Natural killer cell (primary cell): ENCODE measurements at regions not wholly inside any gene's neighbourhood (a gene's known extent, or its start where the extent isn't known, plus 50 kb on each side); places are given as distances from the start of the nearest gene placed in this dataset.

ENCODE experiments used
- ATAC-seq, 3 donors: fragments of 150-1000 bp in 2 of 3; fragments of 200-7000 bp in 1 of 3; cut with Tn5 transposase; 1 replicate in 1 of 3; 2 replicates in 2 of 3; pipeline ENCODE4 v1.10.0; 2021; ENCODE audit warnings: mild to moderate bottlenecking in 2 of 3, moderate library complexity in 2 of 3
- DNase-seq, 2 donors: peaks; one replicate each; pipeline versions ENCODE4 v3.0.0 to v3.0.0-alpha.2; 2013 to 2021; ENCODE audit warnings: mixed read lengths in 1 of 2
- H3K27ac ChIP-seq: one replicate; pipeline ENCODE4 v1.5.1; 2013; ENCODE audit warnings: mild to moderate bottlenecking, low read length
- H3K27me3 ChIP-seq: one replicate; pipeline ENCODE4 v1.6.1; 2013; ENCODE audit warnings: low read length; ENCODE audit not compliant: control insufficient read depth, insufficient read depth
- H3K36me3 ChIP-seq: one replicate; pipeline ENCODE4 v1.6.1; 2013; ENCODE audit warnings: low read length; ENCODE audit not compliant: control insufficient read depth, insufficient read depth
- H3K4me1 ChIP-seq: one replicate; pipeline ENCODE4 v1.6.1; 2013; ENCODE audit warnings: low read length; ENCODE audit not compliant: control insufficient read depth, insufficient read depth
- H3K4me3 ChIP-seq: one replicate; pipeline ENCODE4 v1.5.1; 2013; ENCODE audit warnings: low read length
- H3K9me3 ChIP-seq: one replicate; pipeline ENCODE4 v1.6.1; 2013; ENCODE audit warnings: low read length; ENCODE audit not compliant: control insufficient read depth, insufficient read depth
- H3K27ac Mint-ChIP-seq, 2 donors: one replicate each; pipeline ENCODE4 v1.8.0; 2022; ENCODE audit warnings: mild to moderate bottlenecking in 2 of 2, mixed read lengths in 2 of 2, moderate library complexity in 1 of 2
- H3K27me3 Mint-ChIP-seq, 2 donors: one replicate each; pipeline ENCODE4 v1.8.0; 2022; ENCODE audit warnings: low read depth in 2 of 2, mixed read lengths in 2 of 2
- H3K36me3 Mint-ChIP-seq: one replicate; pipeline ENCODE4 v1.8.0; 2022; ENCODE audit warnings: mixed read lengths
- H3K4me1 Mint-ChIP-seq, 2 donors: one replicate each; pipeline ENCODE4 v1.8.0; 2022; ENCODE audit warnings: mixed read lengths in 2 of 2
- H3K4me3 Mint-ChIP-seq: one replicate; pipeline ENCODE4 v1.8.0; 2022; ENCODE audit warnings: mild to moderate bottlenecking, moderate library complexity, mixed read lengths
- H3K9me3 Mint-ChIP-seq, 2 donors: one replicate each; pipeline ENCODE4 v1.8.0; 2022; ENCODE audit warnings: mixed read lengths in 2 of 2
- WGBS: methylation state at CpG from one replicate; pipeline ENCODE4 v1.1.7; 2013; ENCODE audit warnings: missing lambda C conversion rate; ENCODE audit not compliant: insufficient coverage; 5-methylcytosine and 5-hydroxymethylcytosine counted together
- intact Hi-C: fragments of 100-400 bp; cut with micrococcal nuclease; formaldehyde crosslinking; loops from one replicate; pipeline ENCODE4 v1.14.2; 2022
- TF ChIP-seq, protein P1 (sequence below): fragments of 200-600 bp; IDR thresholded peaks from one replicate; pipeline ENCODE4 v1.8.0; 2022; ENCODE audit warnings: antibody characterized with exemption

DNA sequence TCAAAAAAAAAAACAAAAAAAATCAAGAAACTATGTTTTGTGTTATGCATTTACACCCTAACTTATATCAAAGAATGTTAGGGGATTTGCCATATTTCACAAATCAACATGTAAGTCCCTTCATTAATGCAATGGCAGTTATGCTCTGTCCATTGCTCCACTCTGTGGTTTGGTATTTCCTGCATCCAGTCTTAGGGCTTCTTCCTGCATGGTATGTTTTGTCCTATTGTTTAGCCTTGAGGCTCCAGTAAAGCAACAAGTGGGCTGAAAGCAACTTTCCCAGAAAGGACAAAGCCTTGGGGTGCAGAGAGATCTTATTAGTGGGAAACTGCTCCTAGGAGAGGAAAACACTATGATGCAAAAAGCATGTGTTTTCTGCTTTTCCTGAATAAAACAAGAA is 474.1 kb downstream of the IRS1 start:
- TF ChIP-seq, protein P1, sequence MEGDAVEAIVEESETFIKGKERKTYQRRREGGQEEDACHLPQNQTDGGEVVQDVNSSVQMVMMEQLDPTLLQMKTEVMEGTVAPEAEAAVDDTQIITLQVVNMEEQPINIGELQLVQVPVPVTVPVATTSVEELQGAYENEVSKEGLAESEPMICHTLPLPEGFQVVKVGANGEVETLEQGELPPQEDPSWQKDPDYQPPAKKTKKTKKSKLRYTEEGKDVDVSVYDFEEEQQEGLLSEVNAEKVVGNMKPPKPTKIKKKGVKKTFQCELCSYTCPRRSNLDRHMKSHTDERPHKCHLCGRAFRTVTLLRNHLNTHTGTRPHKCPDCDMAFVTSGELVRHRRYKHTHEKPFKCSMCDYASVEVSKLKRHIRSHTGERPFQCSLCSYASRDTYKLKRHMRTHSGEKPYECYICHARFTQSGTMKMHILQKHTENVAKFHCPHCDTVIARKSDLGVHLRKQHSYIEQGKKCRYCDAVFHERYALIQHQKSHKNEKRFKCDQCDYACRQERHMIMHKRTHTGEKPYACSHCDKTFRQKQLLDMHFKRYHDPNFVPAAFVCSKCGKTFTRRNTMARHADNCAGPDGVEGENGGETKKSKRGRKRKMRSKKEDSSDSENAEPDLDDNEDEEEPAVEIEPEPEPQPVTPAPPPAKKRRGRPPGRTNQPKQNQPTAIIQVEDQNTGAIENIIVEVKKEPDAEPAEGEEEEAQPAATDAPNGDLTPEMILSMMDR = no peak
- ATAC-seq (no peak), DNase-seq (no peak)
- intact Hi-C loops = no loop called here
- H3K4me1 ChIP-seq = no peaks in the 10 kb centered on the region
- no peaks in the 10 kb centered on the region for H3K27me3 Mint-ChIP-seq
- H3K27ac ChIP-seq = no peak overlapping the region
- no peaks in the 10 kb centered on the region for H3K36me3 Mint-ChIP-seq
- no peak overlapping the region for H3K27ac Mint-ChIP-seq
- no peaks in the 10 kb centered on the region for H3K27me3 ChIP-seq
- H3K9me3 ChIP-seq = no peaks in the 10 kb centered on the region
- H3K4me3 ChIP-seq = no peak overlapping the region
- H3K4me3 Mint-ChIP-seq = no peak overlapping the region
- H3K36me3 ChIP-seq = no peaks in the 10 kb centered on the region
- no peaks in the 10 kb centered on the region for H3K4me1 Mint-ChIP-seq
- peaks cover 0 to 2% of the 10 kb centered on the region in 2 donors for H3K9me3 Mint-ChIP-seq

GRCh38 chr2:226320076-226320948 is 479.3 kb downstream of the IRS1 start:
- H3K27me3 ChIP-seq = no peaks in the 10 kb centered on the region
- no peak overlapping the region for H3K4me3 ChIP-seq
- H3K27ac ChIP-seq = no peak overlapping the region
- ATAC-seq = no peak
- no peaks in the 10 kb centered on the region for H3K9me3 ChIP-seq
- Mint-ChIP-seq H3K27me3 (no peaks in the 10 kb centered on the region), H3K27ac (no peak overlapping the region), H3K4me3 (no peak overlapping the region), H3K36me3 (no peaks in the 10 kb centered on the region), H3K4me1 (no peaks in the 10 kb centered on the region), H3K9me3 (peaks cover 0 to 6% of the 10 kb centered on the region in 2 donors)
- DNase-seq = no peak
- WGBS = 95% methylated on average over 6 of the region's 6 CpGs
- no peaks in the 10 kb centered on the region for H3K4me1 ChIP-seq
- H3K36me3 ChIP-seq = no peaks in the 10 kb centered on the region
- intact Hi-C loops = no loop called here
- TF ChIP-seq, protein P1 = no peak

DNA sequence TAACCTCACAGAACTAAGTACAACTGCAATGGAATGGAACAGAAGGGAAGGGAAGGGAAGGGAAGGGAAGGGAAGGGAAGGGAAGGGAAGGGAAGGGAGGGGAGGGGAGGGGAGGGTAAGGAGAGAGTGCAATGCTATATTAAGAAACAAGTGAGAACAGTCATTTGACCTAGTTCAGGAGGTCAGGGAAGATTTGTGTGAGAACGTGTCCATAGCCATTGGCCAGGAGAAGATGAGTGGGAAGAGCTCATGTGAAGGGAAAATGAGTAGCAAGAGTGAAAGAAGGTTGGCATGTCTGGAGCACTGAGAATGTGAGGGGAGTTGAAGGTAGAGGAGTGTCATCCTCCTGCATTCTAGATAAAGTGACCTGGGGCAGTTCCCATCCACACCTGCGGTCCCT is 481.6 kb downstream of the IRS1 start:
- no peaks in the 10 kb centered on the region for H3K36me3 ChIP-seq
- Mint-ChIP-seq H3K27ac (no peak overlapping the region), H3K27me3 (no peaks in the 10 kb centered on the region), H3K9me3 (peaks cover 0 to 6% of the 10 kb centered on the region in 2 donors), H3K4me3 (no peak overlapping the region), H3K36me3 (no peaks in the 10 kb centered on the region), H3K4me1 (no peaks in the 10 kb centered on the region)
- H3K4me1 ChIP-seq = no peaks in the 10 kb centered on the region
- H3K27ac ChIP-seq = no peak overlapping the region
- intact Hi-C loops = no loop called here
- 78% methylated on average over 1 of the region's 2 CpGs for WGBS
- no peaks in the 10 kb centered on the region for H3K9me3 ChIP-seq
- no peak overlapping the region for H3K4me3 ChIP-seq
- no peaks in the 10 kb centered on the region for H3K27me3 ChIP-seq
- TF ChIP-seq, protein P1 = no peak
- DNase-seq = no peak
- ATAC-seq = no peak

GRCh38 chr2:226313060-226313459 is 486.6 kb downstream of the IRS1 start:
- H3K9me3 ChIP-seq = no peaks in the 10 kb centered on the region
- Mint-ChIP-seq H3K9me3 (peaks cover 0 to 6% of the 10 kb centered on the region in 2 donors), H3K27ac (no peak overlapping the region), H3K4me3 (no peak overlapping the region), H3K36me3 (no peaks in the 10 kb centered on the region), H3K4me1 (no peaks in the 10 kb centered on the region), H3K27me3 (no peaks in the 10 kb centered on the region)
- ATAC-seq (no peak), DNase-seq (no peak)
- H3K27ac ChIP-seq = no peak overlapping the region
- H3K27me3 ChIP-seq = no peaks in the 10 kb centered on the region
- H3K4me3 ChIP-seq = no peak overlapping the region
- H3K36me3 ChIP-seq = no peaks in the 10 kb centered on the region
- TF ChIP-seq, protein P1 = no peak
- H3K4me1 ChIP-seq = no peaks in the 10 kb centered on the region
- intact Hi-C loops = no loop called here
- 81% methylated on average over 3 of the region's 3 CpGs for WGBS
